CD4-positive, alpha-beta T cell (primary cell): ENCODE measurements at regions not wholly inside any gene's neighbourhood (a gene's known extent, or its start where the extent isn't known, plus 50 kb on each side); places are given as distances from the start of the nearest gene placed in this dataset.

ENCODE experiments used
- ATAC-seq: fragments of 200-7000 bp; cut with Tn5 transposase; one replicate; pipeline ENCODE4 v1.10.0; 2022; ENCODE audit warnings: mild to moderate bottlenecking; ENCODE audit not compliant: poor library complexity
- CTCF ChIA-PET: fragments of 350-600 bp; sonication (Branson Sonifier 250); formaldehyde crosslinking; loops from one replicate; lab custom pipeline; 2021; ENCODE audit warnings: antibody characterized with exemption, inconsistent platforms; lab: Charles Lee
- POLR2A ChIA-PET: fragments of 350-600 bp; sonication (Branson Sonifier 250); formaldehyde crosslinking; loops from one replicate; lab custom pipeline; 2021; ENCODE audit warnings: antibody characterized with exemption, inconsistent platforms; lab: Charles Lee
- DNase-seq, 14 experiments: peaks; one replicate each; pipeline ENCODE4 v3.0.0-alpha.2; 2013 to 2020; ENCODE audit warnings: mixed read lengths in 2 of 14
- H3K27ac ChIP-seq, 2 donors: one replicate each; pipeline versions ENCODE4 v1.5.1 to v1.7.0; 2013; ENCODE audit warnings: low read length in 2 of 2, low read depth in 1 of 2, mild to moderate bottlenecking in 1 of 2
- H3K27me3 ChIP-seq, 2 experiments: 1 replicate in 1 of 2; 2 replicates in 1 of 2; pipeline versions ENCODE4 v1.6.1 to v1.7.0; 2013; ENCODE audit warnings: low read length in 2 of 2, control low read depth in 1 of 2, mild to moderate bottlenecking in 1 of 2, moderate library complexity in 1 of 2; ENCODE audit not compliant: insufficient read depth in 2 of 2, control insufficient read depth in 1 of 2
- H3K36me3 ChIP-seq: one replicate; pipeline ENCODE4 v1.6.1; 2013; ENCODE audit warnings: low read length, control low read depth; ENCODE audit not compliant: insufficient read depth
- H3K4me1 ChIP-seq: one replicate; pipeline ENCODE4 v1.6.1; 2013; ENCODE audit warnings: low read length, control low read depth; ENCODE audit not compliant: insufficient read depth
- H3K4me3 ChIP-seq: one replicate; pipeline ENCODE4 v1.5.1; 2013; ENCODE audit warnings: mild to moderate bottlenecking, low read length, moderate library complexity
- H3K9me3 ChIP-seq, 2 experiments: 1 replicate in 1 of 2; 2 replicates in 1 of 2; pipeline versions ENCODE4 v1.6.1 to v1.7.0; 2013; ENCODE audit warnings: low read length in 2 of 2, mild to moderate bottlenecking in 2 of 2, control low read depth in 1 of 2, moderate library complexity in 1 of 2; ENCODE audit not compliant: control insufficient read depth in 1 of 2, insufficient read depth in 1 of 2
- H3K27ac Mint-ChIP-seq: one replicate; pipeline ENCODE4 v1.8.0; 2020; ENCODE audit warnings: mixed read lengths
- H3K27me3 Mint-ChIP-seq: one replicate; pipeline ENCODE4 v1.8.0; 2021; ENCODE audit warnings: mixed read lengths
- H3K36me3 Mint-ChIP-seq: one replicate; pipeline ENCODE4 v1.8.0; 2021; ENCODE audit warnings: low read depth, mixed read lengths
- H3K4me1 Mint-ChIP-seq: one replicate; pipeline ENCODE4 v1.8.0; 2021; ENCODE audit warnings: low read depth, mixed read lengths
- H3K4me3 Mint-ChIP-seq: one replicate; pipeline ENCODE4 v1.8.0; 2020; ENCODE audit warnings: mild to moderate bottlenecking, mixed read lengths
- H3K9me3 Mint-ChIP-seq: one replicate; pipeline ENCODE4 v1.8.0; 2020; ENCODE audit warnings: mixed read lengths
- CTCF ChIP-seq: fragments of 200-600 bp; IDR thresholded peaks from one replicate; pipeline ENCODE4 v1.8.0; 2022; ENCODE audit warnings: antibody characterized with exemption, mild to moderate bottlenecking
- intact Hi-C, 2 experiments: fragments of 100-400 bp; cut with DNase I in 1 of 2; cut with micrococcal nuclease in 1 of 2; formaldehyde crosslinking; loops; one replicate each; pipeline versions ENCODE4 v1.15.1 to v1.9.0; 2023 to 2025; cut with DNase I, micrococcal nuclease

DNA sequence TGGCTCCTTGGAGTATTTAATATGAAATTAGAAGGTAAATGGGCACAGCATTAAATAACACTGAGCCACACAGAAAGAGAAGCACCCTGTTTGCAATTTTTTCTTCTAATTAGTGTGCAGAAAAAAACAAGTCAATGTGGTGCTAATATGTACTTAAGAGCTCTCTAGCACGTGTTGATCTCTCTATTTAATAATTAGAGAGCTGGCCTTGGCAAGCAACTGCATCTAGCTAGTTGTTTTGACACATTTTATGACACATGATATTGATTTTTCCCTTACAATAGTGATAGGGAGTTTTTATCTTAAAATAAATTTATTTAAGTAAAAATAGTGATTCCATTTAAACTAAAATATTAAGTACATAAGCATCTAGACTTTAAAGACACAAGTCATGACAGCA, 54.5 kb upstream of the NUDT12 start:
- no peaks in the 10 kb centered on the region for H3K4me1 ChIP-seq

DNA sequence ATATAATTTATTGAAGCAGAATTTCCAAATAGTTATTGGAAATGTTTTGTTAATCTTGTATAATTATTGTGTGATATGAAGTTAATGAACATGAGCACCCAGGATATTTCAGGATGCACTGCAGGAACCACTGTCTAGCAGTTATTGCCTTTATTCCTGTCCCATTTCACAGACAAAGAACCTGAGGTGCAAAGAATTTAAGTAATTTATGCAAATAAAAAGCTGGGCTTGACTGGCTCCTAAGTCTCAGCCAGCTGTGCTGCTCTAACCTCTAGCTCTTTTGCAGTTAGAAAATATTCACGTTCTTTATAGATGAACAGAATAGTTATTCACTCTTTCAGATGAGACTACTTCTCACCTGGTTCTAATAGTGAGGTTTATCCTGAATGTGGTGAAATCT, 50.0 kb upstream of the NUDT12 start:
- Histone ChIP-seq H3K4me1 (no peaks in the 10 kb centered on the region), H3K4me3 (no peak overlapping the region), H3K9me3 (no peaks in the 10 kb centered on the region), H3K36me3 (no peaks in the 10 kb centered on the region), H3K27me3 (no peaks in the 10 kb centered on the region), H3K27ac (no peak overlapping the region)
- Mint-ChIP-seq H3K9me3 (no peaks in the 10 kb centered on the region), H3K4me3 (no peak overlapping the region), H3K36me3 (no peaks in the 10 kb centered on the region), H3K27ac (no peak overlapping the region), H3K27me3 (no peaks in the 10 kb centered on the region), H3K4me1 (no peaks in the 10 kb centered on the region)
- DNase-seq (no peak), ATAC-seq (no peak)
- ChIA-PET CTCF (no interaction called here), POLR2A (no interaction called here)
- TF ChIP-seq CTCF = no peak
- intact Hi-C loops = no loop called here

More for the DNA sequence above, 54.5 kb upstream of the NUDT12 start:
- Histone ChIP-seq H3K27me3 (no peaks in the 10 kb centered on the region), H3K27ac (no peak overlapping the region), H3K9me3 (no peaks in the 10 kb centered on the region), H3K4me3 (no peak overlapping the region), H3K36me3 (no peaks in the 10 kb centered on the region)
- ATAC-seq (no peak), DNase-seq (no peak)
- Mint-ChIP-seq H3K27me3 (no peaks in the 10 kb centered on the region), H3K4me3 (no peak overlapping the region), H3K4me1 (no peaks in the 10 kb centered on the region), H3K36me3 (no peaks in the 10 kb centered on the region), H3K27ac (no peak overlapping the region), H3K9me3 (no peaks in the 10 kb centered on the region)
- intact Hi-C loops = no loop called here
- ChIA-PET POLR2A (no interaction called here), CTCF (no interaction called here)
- no peak for TF ChIP-seq CTCF
